RWPE2 (cell line): ENCODE measurements at regions not wholly inside any gene's neighbourhood (a gene's known extent, or its start where the extent isn't known, plus 50 kb on each side); places are given as distances from the start of the nearest gene placed in this dataset.

Source experiments
- ATAC-seq: fragments of 200-7000 bp; cut with Tn5 transposase; 3 replicates; pipeline ENCODE4 v1.9.1; 2021; ENCODE audit warnings: low read depth
- DNase-seq: peaks from one replicate; pipeline ENCODE4 v3.0.0-alpha.2; 2020; ENCODE audit warnings: low spot score
- H3K27ac ChIP-seq: fragments of 450-650 bp; 2 replicates; pipeline ENCODE4 v1.5.1; 2017; ENCODE audit warnings: mild to moderate bottlenecking; ENCODE audit not compliant: poor library complexity, severe bottlenecking
- H3K27me3 ChIP-seq: fragments of 250-450 bp; sonication (Bioruptor Pico); 2 replicates; pipeline ENCODE4 v1.5.1; 2021; ENCODE audit warnings: mild to moderate bottlenecking, moderate library complexity; ENCODE audit not compliant: insufficient read depth, poor library complexity, severe bottlenecking
- H3K36me3 ChIP-seq: fragments of 250-450 bp; sonication (Bioruptor Pico); 2 replicates; pipeline ENCODE4 v1.5.1; 2020; ENCODE audit warnings: low read depth, mild to moderate bottlenecking, moderate library complexity
- H3K4me1 ChIP-seq: fragments of 250-450 bp; sonication (Bioruptor Pico); 2 replicates; pipeline ENCODE4 v1.5.1; 2021; ENCODE audit warnings: mild to moderate bottlenecking, moderate library complexity; ENCODE audit not compliant: insufficient read depth, poor library complexity, severe bottlenecking
- H3K4me3 ChIP-seq: fragments of 250-450 bp; sonication (Bioruptor Pico); 2 replicates; pipeline ENCODE4 v1.5.1; 2021; ENCODE audit warnings: mild to moderate bottlenecking, moderate library complexity; ENCODE audit not compliant: severe bottlenecking
- H3K9me3 ChIP-seq: fragments of 250-450 bp; sonication (Bioruptor Pico); 2 replicates; pipeline ENCODE4 v1.5.1; 2021; ENCODE audit warnings: mild to moderate bottlenecking, moderate library complexity; ENCODE audit not compliant: severe bottlenecking
- CTCF ChIP-seq: fragments of 450-650 bp; IDR thresholded peaks from one replicate; pipeline ENCODE4 v1.5.1; 2017; ENCODE audit warnings: mild to moderate bottlenecking, moderate library complexity; ENCODE audit not compliant: poor library complexity, severe bottlenecking

DNA sequence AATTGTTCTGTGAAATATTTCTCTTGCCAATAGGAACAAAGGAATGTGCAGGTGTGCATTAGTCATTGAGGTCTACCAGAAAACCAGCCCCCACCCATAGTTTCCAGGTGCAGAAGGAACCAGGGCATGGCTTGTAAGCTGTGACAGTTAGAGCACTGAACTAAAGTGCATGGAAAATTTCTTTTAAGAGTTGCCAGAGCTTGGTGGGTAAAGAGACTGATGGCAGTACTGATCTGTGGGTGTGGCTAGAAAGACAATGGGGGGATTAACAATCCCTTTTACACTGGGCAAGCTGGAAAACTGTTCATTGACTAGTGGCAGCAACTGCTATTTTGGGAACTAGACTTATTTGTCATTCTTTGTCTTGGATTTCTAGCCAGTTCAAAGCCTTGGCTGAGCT, 326.9 kb downstream of the PCDH19 start:
- H3K27ac ChIP-seq, result peak overlapping the region; percentile 36
- TF ChIP-seq CTCF, result no peak
- H3K36me3 ChIP-seq, result no peaks in the 10 kb centered on the region
- no peaks in the 10 kb centered on the region for H3K9me3 ChIP-seq
- ATAC-seq (peak; percentile 40; the same call in 2 of the 3 replicates), DNase-seq (no peak)
- H3K4me1 ChIP-seq, result no peaks in the 10 kb centered on the region
- no peak overlapping the region for H3K4me3 ChIP-seq
- H3K27me3 ChIP-seq, result no peaks in the 10 kb centered on the region

DNA sequence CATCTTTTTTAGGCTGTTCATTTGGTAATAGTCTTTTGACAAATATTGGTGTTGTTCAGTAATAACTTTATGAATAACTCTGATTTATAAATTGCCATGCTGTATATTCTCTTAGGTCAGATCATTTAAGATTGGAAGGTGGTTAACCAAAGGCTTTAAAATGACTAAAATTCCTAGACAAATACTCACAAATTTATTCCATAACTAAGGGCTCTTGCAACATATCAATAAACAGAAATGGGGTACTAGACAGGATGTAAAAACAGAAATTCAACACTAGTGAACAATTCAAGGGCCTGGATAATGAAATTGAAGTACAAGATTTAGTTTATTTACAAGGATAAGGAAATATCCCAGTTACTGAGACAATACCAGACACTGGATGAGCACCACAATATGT, 328.6 kb downstream of the PCDH19 start:
- H3K4me1 ChIP-seq, result no peaks in the 10 kb centered on the region
- ATAC-seq (no peak), DNase-seq (no peak)
- H3K36me3 ChIP-seq, result no peaks in the 10 kb centered on the region
- H3K27ac ChIP-seq, result peak overlapping the region; percentile 23
- no peak for TF ChIP-seq CTCF
- H3K27me3 ChIP-seq, result no peaks in the 10 kb centered on the region
- no peaks in the 10 kb centered on the region for H3K9me3 ChIP-seq
- H3K4me3 ChIP-seq, result no peak overlapping the region

- H3K4me1 ChIP-seq, result no peaks in the 10 kb centered on the region
- no peak for DNase-seq
- H3K9me3 ChIP-seq, result no peaks in the 10 kb centered on the region
- no peak for TF ChIP-seq CTCF
- H3K36me3 ChIP-seq, result no peaks in the 10 kb centered on the region
- H3K27ac ChIP-seq, result no peak overlapping the region
- H3K27me3 ChIP-seq, result no peaks in the 10 kb centered on the region
- H3K4me3 ChIP-seq, result no peak overlapping the region
- no peak for ATAC-seq
Observed at GRCh38 chrX:100076031-100076430, 334.0 kb downstream of the PCDH19 start.

- DNase-seq (no peak), ATAC-seq (no peak)
- H3K4me3 ChIP-seq, result no peak overlapping the region
- no peaks in the 10 kb centered on the region for H3K27me3 ChIP-seq
- H3K9me3 ChIP-seq, result no peaks in the 10 kb centered on the region
- no peak for TF ChIP-seq CTCF
- no peaks in the 10 kb centered on the region for H3K4me1 ChIP-seq
- H3K27ac ChIP-seq, result no peak overlapping the region
- no peaks in the 10 kb centered on the region for H3K36me3 ChIP-seq
Observed at GRCh38 chrX:100072336-100072735, 337.7 kb downstream of the PCDH19 start.

GRCh38 chrX:100070334-100070849, 339.7 kb downstream of the PCDH19 start:
- TF ChIP-seq CTCF, result no peak
- no peaks in the 10 kb centered on the region for H3K36me3 ChIP-seq
- ATAC-seq (no peak), DNase-seq (no peak)
- H3K9me3 ChIP-seq, result no peaks in the 10 kb centered on the region
- no peak overlapping the region for H3K4me3 ChIP-seq
- H3K27me3 ChIP-seq, result no peaks in the 10 kb centered on the region
- H3K4me1 ChIP-seq, result no peaks in the 10 kb centered on the region
- H3K27ac ChIP-seq, result no peak overlapping the region
